ENCODE measurements at regions not wholly inside any gene's neighbourhood (a gene's known extent, or its start where the extent isn't known, plus 50 kb on each side); places are given as distances from the start of the nearest gene placed in this dataset.

DNA sequence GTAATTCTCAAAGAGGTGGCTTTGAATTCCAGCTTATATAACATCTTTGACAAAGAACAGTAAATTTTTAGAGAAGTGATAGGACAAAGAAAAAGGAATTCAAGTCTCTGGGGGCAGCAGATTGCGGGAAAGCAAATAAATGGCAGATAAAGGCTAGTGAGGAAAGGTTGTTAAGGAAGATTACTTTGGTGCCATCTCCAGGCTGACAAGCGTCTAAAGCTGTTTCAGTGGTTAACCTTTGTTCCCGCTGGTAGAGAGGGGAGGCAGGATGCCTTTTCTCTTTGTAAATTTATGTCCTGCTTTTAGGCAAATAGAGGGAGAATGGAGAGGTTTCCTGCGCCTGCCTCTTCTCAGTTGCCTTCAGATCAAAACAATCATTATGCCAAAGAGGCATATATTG lies 431.2 kb upstream of the CHST9 start:
- H3K27ac ChIP-seq (replicated peaks in 1 of 4) = no peak overlapping the region
- no peak overlapping the region for H3K4me3 ChIP-seq
- intact Hi-C loops (cut with DNase I) = no loop called here
- 82% methylated on average over 4 of the region's 4 CpGs for WGBS
- H3K9me3 ChIP-seq = no peaks in the 10 kb centered on the region
- peaks cover 0 to 4% (median 0%) of the 10 kb centered on the region in 4 donors for H3K4me1 ChIP-seq
- no peaks in the 10 kb centered on the region for H3K36me3 ChIP-seq
- TF ChIP-seq POLR2AphosphoS5 (IDR thresholded peaks at IDR 0.05) = no peak
- TF ChIP-seq, protein P1, sequence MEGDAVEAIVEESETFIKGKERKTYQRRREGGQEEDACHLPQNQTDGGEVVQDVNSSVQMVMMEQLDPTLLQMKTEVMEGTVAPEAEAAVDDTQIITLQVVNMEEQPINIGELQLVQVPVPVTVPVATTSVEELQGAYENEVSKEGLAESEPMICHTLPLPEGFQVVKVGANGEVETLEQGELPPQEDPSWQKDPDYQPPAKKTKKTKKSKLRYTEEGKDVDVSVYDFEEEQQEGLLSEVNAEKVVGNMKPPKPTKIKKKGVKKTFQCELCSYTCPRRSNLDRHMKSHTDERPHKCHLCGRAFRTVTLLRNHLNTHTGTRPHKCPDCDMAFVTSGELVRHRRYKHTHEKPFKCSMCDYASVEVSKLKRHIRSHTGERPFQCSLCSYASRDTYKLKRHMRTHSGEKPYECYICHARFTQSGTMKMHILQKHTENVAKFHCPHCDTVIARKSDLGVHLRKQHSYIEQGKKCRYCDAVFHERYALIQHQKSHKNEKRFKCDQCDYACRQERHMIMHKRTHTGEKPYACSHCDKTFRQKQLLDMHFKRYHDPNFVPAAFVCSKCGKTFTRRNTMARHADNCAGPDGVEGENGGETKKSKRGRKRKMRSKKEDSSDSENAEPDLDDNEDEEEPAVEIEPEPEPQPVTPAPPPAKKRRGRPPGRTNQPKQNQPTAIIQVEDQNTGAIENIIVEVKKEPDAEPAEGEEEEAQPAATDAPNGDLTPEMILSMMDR (IDR thresholded peaks at IDR 0.05) = no peak
- no peak for TF ChIP-seq EP300 (IDR thresholded peaks at IDR 0.05)
- TF ChIP-seq POLR2A (IDR thresholded peaks at IDR 0.05; ENCODE audit: low read depth) = no peak
- DNase-seq (ENCODE audit: extremely low spot score) = no peak
- no peaks in the 10 kb centered on the region for H3K27me3 ChIP-seq

DNA sequence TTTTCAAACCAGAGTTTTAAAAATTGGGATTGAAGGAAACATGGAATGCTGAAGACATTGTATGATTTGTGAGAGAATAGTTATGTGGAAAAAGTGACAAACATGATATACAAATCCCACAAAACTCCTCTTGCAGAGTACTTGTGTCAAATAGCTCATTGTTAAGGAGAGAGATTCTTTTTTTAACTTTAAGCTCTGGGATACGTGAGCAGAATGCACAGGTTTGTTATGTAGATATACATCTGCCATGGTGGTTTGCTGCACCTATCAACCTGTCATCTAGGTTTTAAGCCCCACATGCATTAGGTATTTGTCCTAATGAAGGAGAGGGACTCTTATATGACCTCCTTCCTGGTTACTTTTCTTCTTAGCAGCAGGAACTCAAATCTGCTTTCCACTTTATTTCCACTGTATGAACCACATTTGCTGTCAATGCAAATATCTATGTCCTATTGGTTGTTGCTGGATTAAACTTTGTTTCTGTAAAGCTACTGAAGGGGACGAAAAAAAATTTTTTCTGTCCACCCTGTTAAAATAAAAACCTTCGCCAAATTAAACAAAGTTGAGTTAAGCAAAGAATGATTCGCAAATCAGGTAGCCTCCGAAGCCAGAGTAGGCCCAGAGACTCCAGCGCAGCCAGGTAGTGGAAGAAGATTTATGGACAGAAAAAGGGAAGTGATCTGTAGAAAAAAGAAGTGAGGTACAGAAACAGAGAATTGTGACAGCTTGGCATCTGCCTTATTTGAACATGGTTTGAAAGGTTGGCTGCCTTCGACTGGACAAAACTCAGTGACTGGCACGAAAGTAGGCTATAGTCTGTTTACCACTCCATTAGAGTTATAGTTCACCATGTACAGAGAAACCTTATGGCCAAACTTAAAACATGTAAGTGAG lies 430.1 kb upstream of the CHST9 start:
- Histone ChIP-seq H3K4me3 (no peak overlapping the region), H3K27me3 (no peaks in the 10 kb centered on the region), H3K4me1 (peaks cover 0 to 4% (median 0%) of the 10 kb centered on the region in 4 donors), H3K9me3 (no peaks in the 10 kb centered on the region), H3K36me3 (no peaks in the 10 kb centered on the region), H3K27ac (replicated peaks in 1 of 4) (no peak overlapping the region)
- intact Hi-C loops (cut with DNase I) = no loop called here
- TF ChIP-seq, protein P1 (IDR thresholded peaks at IDR 0.05) = no peak
- TF ChIP-seq POLR2A (IDR thresholded peaks at IDR 0.05; ENCODE audit: low read depth) = no peak
- TF ChIP-seq EP300 (IDR thresholded peaks at IDR 0.05) = no peak
- TF ChIP-seq POLR2AphosphoS5 (IDR thresholded peaks at IDR 0.05) = no peak
- no peak for DNase-seq (ENCODE audit: extremely low spot score)
- WGBS = 87% methylated on average over 8 of the region's 8 CpGs

DNA sequence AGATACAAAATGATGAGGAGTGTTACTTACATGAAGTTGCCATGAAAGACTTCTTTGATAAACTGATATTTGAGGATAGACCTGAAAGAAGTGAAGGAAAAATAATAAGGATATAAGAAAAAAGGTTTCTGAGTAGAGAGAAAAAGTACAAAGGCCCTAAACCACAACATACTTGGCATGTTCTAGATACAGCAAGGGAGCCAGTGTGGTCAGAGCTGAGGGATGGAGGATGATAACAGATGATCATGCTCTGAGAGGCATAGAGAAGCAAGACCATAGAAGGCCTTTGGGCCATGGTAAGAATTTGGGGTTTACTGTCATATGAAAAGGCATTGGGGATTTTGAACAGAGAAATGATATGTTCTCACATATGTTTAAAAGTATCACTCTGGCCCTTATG lies 424.1 kb upstream of the CHST9 start:
- Histone ChIP-seq H3K4me1 (no peaks in the 10 kb centered on the region), H3K27me3 (no peaks in the 10 kb centered on the region), H3K36me3 (no peaks in the 10 kb centered on the region), H3K27ac (replicated peaks in 1 of 4) (no peak overlapping the region), H3K4me3 (no peak overlapping the region), H3K9me3 (no peaks in the 10 kb centered on the region)
- intact Hi-C loops (cut with DNase I) = no loop called here
- TF ChIP-seq, protein P1 (IDR thresholded peaks at IDR 0.05) = no peak
- TF ChIP-seq POLR2A (IDR thresholded peaks at IDR 0.05; ENCODE audit: low read depth) (no peak), POLR2AphosphoS5 (IDR thresholded peaks at IDR 0.05) (no peak), EP300 (IDR thresholded peaks at IDR 0.05) (no peak)
- no peak for DNase-seq (ENCODE audit: extremely low spot score)

DNA sequence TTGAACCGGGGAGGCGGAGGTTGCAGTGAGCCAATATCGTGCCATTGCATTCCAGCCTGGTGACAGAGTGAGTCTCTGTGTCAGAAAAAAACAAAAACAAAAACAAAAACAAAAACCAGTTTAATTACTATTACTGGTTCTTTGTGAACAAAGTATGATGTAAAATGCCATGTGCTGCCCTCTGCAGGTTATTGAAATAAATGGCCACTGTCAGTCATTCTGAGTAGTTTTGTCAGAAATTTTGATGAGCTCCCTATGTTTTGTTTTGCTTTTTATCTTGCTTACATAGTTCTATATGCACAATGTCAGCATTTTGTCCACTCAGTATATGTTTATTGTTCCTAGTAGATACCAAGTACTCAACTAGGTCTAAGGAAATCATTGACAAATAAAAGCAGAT lies 423.6 kb upstream of the CHST9 start:
- Histone ChIP-seq H3K4me3 (no peak overlapping the region), H3K36me3 (no peaks in the 10 kb centered on the region), H3K27ac (replicated peaks in 1 of 4) (no peak overlapping the region), H3K9me3 (no peaks in the 10 kb centered on the region), H3K27me3 (no peaks in the 10 kb centered on the region), H3K4me1 (no peaks in the 10 kb centered on the region)
- intact Hi-C loops (cut with DNase I) = no loop called here
- TF ChIP-seq POLR2AphosphoS5 (IDR thresholded peaks at IDR 0.05) = no peak
- no peak for TF ChIP-seq EP300 (IDR thresholded peaks at IDR 0.05)
- TF ChIP-seq, protein P1 (IDR thresholded peaks at IDR 0.05) = peak in 1 of 3 experiments; percentile 4
- no peak for TF ChIP-seq POLR2A (IDR thresholded peaks at IDR 0.05; ENCODE audit: low read depth)
- WGBS = 93% methylated on average over 3 of the region's 3 CpGs
- no peak for DNase-seq (ENCODE audit: extremely low spot score)

All from esophagus muscularis mucosa (tissue), 4 donors.